GM19438 (cell line): ENCODE measurements at regions not wholly inside any gene's neighbourhood (a gene's known extent, or its start where the extent isn't known, plus 50 kb on each side); places are given as distances from the start of the nearest gene placed in this dataset.
A peak's percentile ranks its signal among the peaks of the same experiment; 100 is the strongest.

Source experiments
- ATAC-seq: cut with Tn5 transposase; IDR thresholded peaks from one replicate; pipeline ENCODE4 v1.9.1; 2021; ENCODE audit warnings: low read depth; ENCODE audit not compliant: unreplicated experiment

DNA sequence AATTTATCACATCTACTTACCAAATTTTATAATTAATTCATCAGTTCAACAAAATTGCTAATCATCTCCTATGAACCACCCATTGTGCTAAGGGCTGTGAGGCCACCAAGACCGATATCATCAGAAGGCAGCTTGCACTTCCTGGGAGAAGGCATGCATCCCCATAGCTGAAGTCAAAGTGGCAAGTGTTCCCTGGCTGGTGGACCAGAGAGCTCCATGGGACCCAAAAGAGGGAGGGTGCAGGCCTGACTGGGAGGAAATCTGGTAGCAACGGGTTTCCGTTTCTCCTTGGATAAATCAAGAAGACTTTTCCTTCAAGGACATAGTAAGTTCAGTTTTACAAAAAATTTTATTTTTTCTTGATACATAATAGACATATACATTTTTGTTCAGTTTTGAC, 325.2 kb downstream of the FGF9 start:
- ATAC-seq: no peak

DNA sequence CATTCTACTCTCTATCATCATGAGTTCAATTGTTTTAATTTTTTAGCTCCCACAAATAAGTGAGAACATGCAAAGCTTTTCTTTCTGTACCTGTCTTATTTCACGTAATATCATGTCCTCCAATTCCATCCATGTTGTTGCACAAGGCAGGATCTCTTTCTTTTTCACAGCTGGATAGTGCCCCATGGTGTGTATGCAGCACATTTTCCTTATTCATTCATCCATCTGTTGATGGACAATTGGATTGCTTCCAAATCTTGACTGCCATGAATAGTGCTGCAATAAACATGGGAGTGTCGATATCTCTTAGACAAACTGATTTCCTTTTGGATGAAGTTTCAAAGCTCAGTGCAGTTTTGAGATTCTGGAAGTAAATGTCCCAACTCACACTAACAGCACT, 326.9 kb downstream of the FGF9 start:
- ATAC-seq: no peak

DNA sequence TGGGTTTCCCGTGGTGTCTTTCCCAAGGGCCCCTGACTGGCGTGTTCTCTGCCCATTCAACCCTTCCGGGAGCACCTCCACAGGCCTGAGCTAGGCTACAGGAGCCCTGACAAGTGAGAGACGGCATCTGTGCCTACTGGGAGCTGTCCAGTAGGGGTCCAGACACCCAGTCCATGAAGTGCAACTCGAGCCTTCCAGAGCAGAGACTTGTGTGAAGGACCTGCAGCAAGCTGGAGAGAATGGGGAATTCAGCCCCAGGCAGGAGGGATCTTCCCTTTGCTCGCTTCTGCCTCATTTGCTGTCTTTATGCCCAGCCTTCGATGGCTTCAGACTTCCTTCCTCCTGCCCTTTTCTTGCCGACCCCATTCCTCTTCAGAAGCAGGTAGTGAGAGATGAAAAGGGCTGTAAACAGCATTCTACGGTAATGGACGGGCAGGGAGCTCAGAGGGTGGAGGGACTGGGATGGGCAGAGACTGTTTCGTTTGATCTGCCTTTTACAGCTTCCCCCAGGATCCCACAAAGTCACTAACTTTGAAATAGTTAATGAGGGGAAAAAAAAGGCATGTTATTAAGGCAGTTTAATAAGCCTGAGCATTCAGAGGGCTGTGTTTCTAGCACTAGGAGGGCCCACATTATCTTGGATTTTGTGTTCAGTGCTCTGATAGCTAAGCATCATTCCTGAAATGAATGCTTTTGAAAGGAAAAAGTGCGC, 327.6 kb downstream of the FGF9 start:
- no peak for ATAC-seq

DNA sequence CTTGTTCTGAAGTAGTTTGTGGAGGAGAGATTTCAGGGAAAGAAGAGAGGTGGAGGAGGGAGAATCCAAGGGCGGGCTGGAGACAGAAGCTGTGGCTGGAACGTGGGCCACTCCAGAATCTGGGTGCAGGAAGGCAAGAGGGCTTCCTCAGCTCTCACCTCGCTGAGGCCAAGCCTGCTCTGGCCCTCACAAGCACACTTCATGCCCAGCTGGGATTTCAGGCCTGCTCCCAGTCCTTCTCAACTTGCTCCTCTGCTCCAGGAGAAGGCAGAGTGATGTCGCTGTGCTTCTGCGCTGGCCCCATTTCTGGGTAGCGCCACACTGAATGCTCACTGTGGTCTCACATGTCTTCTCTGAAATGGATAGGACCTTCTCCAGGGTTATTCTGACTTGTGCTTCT, 328.8 kb downstream of the FGF9 start:
- ATAC-seq: no peak

DNA sequence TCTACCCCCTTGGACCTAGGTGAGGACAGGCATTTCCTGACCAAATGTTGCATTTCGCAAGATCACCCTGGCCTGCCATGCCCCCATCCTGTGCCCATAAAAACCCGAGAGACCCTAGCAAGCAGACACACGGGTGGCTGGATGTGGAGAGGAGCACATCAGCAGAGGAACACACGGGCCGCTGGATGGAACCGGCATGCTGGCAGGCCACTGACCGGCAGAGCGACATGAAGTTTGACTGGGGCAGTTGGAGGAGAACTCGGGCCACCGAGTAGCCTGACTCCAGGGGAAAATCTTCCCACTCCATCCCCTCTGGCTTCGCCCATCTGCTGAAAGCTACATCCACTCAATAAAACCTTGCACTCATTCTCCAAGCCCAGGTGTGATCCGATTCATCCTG, 329.3 kb downstream of the FGF9 start:
- ATAC-seq: no peak

DNA sequence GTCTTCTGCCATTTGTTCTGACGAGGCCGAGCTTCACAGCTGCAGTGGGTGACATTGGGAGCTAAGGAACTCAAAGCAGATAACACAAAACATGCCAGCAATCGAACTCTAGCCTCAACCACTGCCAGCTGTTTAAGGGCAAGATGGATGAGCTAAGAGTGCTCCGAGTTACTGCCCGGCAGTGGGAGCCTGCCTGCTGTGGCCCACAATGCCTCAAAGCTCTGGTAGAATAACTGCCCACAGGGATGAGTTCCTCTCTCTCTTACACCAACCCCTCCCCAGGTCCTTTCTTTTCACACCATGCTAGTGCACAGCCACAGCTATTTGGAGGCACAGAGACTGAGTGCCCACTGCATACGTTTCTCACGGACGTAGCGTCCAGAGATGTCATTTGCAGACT, 330.5 kb downstream of the FGF9 start:
- no peak for ATAC-seq

DNA sequence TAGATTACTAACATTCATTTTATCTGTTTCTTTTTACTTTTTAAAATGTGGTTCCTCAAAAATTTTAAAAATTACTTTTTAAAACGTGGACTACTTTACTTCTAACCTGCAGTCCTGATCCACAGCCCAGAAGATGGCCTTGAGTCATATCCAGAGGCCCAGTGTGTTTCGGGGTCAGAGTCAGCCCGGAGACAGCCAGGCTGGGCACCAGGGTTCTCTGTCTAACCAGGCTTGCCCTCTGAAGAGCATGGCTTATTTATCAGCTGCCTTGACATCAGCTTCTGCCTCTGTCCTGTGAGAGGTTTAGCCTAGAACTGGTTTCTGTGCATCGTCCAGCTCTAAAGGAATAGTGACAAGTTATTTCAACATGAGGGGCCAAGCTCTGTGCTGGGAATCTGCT, 332.0 kb downstream of the FGF9 start:
- ATAC-seq: no peak

DNA sequence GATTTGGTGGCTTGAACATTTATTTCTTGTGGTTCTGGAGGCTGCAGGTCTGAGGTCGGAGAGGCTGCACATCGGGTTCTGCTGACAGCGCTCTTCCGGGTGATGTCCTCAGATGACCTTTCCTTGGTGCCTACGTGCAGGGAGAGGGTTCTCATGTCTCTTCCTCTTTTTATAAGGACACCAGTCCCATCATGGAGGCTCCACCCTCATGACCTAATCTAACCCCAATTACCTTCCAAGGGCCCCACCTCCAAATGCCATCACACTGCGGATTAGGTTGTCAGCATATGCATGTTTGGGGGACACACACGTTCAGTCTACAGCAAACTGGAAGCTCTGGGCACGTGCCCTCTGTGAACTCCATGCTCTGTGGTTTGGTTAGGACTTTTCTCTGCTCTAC, 338.6 kb downstream of the FGF9 start:
- ATAC-seq: no peak

DNA sequence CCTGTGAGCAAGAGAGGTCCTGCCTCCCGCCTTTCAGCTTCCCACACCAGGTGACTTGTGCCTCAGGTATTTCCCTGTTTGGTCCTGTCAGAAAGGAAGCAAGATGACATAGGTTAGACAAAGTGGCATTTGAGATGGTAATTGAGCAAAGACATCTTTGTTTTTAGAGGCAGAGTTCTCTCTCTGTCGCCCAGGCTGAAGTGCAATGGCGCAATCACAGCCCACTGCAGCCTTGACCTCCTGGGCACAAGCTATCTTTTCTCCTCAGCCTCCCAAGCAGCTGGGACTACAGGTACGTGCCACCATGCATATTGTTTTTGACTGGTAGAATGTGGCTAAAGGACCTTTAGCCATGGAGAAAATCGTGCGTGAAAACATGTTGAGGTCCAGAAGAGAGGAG, 339.1 kb downstream of the FGF9 start:
- ATAC-seq: no peak

DNA sequence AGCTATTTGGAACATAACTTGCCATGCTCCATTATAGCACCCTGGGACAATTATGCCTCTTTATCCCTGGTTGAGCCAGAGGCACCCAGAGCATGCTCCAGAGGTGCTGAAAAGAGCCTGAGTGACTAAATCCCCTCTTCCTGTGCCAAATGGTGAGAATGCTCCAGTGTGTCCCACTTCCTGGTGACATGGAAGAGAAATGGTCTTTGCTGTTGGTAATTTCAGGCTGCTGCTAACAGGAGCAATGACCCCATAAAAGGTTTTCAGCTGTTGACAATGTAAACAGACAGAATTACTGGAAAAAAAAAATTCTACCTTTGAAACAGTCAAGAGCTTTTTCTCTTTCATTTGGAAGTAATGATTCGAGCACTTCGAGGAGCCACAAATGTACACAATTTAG, 341.8 kb downstream of the FGF9 start:
- ATAC-seq: no peak

DNA sequence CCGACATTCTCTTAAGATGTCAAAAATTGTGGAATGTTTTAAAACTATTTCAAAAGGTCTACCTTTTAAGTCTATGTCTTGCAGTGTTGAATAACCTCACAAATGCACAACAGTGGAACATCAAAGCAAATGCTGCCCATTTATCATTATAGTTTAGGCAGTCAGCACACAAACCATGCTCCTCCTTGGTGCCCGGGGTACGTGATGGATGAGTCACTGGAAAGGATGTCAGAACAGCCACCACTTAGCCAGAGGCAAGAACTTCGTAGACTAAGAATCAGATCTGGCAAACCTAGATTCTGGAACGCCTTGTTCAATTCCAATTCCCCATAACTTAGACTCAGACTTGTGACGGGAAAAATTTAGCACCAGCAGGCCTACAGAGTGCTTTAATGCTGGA, 343.6 kb downstream of the FGF9 start:
- no peak for ATAC-seq

DNA sequence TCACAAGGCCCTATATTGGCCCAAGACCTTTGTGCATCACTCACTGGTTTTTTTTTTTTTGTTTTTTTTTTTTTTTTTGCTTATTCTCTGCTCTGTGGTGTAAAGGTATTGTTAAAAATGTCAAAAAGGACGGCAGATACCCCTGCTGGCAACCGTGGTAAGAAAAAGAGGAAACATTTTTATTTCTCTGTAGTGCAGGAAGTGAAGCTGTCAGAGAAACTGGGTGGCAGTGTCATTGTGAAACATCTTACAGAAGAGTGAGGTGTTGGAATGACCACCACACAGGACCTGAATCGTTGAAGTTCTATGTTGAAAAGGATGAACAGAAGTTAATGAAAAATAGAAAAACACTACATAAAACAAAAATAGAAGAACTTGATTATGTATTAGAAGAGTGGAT, 346.4 kb downstream of the FGF9 start:
- ATAC-seq: peak; percentile 90

DNA sequence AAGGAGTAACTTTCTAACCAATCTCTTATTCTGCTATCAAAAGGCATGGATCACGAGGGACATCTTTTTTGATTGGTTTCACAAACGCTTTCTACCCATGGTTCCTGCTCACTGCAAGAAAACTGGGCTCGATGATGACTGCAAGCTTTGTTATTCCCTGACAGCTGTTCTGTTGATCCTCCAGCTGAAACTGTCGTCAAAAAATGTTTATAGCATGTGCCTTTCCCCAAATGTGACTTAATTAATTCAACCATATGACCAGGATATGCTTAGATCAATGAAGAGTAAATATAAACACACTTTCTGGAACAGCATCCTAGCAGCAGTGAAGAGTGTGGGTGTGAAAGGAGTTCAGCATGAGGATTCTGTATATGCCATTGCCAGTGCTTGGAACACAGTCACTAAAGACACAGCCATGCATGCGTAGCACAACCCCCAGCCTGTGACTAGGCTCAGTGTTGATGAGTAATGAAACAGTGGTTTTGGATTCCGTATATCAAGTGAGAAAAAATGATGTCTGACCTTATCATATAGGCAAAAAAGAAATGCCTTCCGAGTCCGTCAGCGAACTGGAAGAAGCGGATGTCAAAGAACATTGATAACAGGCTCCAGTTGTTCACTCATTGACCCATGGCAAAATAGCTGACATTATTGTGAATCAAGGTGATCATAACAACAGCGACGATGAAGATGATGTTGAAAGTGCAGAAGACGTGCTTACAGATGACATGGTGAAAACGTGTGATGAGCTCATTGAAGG, 347.4 kb downstream of the FGF9 start:
- ATAC-seq: no peak

DNA sequence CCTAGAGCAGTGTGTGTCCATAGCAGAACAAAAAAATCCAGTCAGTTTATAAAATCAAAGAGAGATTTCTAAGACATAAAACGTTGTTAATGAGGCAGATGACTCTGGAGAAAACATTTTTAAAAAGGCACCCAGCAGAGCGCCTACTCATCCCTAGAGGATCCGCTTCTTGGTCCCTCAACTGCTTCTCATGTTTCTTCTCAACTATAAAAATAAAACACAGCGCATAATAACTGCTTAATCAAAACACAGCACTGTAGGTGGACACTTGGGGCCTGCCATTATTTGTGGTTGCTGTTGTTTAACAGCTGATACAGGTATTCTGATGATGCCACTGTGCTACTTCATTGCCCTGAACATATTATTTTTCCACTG, 347.9 kb downstream of the FGF9 start:
- ATAC-seq: no peak

DNA sequence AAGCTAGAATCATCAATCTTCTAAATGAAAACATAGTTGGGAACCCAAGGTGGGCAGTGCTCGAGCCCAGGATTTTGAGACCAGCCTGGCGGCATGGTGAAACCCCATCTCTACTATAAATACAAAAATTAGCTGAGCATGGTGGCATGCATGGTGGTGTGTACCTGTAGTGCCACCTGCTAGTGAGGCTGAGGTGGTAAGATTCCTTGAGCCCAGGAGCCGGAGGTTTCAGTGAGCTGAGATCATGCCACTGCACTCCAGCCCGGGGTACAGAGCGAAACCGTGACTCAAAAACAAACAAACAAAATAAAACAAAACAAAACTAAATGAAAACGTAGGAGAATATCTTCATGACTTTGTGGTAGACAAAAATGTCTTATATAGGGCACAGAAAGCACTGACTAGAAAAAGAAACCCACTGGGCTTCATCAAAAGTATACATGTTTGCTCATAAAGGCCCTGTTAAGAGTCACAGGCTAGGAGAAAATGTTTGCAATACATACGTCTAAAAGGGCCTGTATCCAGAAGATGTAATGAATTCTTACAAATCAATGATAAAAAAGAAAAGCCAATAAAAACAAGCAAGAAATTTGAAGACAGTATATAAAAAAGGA, 353.6 kb downstream of the FGF9 start:
- no peak for ATAC-seq

DNA sequence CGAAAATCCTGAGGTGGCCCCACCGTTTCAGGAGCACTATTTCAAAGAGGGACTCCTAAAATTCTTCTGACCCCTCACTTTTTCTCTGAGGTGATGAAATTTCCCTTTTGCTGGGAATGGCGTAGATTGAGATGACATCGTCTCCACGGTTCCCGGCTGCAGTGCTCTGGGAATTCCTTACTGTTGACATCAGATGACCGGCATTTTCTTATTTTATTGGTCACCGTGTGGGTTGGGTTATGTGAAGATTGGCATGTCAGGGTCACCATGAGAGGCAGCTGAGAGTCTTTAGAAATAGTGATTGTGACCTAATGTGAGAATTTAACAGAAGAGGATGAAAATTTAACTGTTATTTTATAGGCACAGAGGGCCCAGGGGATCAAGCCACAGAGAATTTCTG, 356.7 kb downstream of the FGF9 start:
- no peak for ATAC-seq

DNA sequence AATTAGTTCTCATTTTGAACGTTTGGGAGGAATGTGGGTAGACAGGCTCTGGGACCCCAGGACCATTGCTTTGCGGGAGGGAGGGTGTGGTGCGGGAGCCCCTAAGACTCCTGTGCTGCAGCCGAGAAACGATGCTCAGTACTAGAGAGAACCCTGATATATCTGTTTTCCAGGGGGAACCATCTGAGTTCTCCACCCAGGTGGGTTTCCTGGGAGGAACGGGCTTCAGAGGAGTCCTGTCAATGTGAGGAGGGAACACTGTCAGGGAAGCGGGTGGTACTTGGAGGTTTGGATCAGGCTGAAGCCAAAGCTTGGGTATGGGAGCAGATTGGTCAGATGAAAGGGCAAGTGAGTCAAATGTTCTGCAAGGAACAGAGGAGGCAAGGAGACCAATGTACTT, 358.0 kb downstream of the FGF9 start:
- ATAC-seq: no peak

DNA sequence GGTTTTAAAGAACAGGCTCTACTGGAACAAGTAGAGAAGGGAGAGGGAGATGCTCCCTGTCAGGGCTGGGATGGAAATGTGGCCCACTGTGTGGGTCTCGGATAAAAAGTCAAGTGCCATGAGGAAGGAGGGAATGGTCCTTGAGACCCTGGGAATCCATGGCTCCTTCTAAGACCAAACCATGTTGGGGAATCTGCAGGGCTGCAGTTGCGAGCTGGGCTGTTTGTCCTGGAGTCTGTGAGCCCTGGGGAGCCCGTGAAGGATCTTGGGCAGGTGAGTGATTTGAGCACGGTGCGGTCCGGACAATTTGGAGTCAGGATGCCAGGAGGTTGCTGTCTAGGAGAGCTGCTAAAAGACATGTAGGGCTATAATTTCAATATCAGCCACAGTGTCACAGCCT, 359.4 kb downstream of the FGF9 start:
- no peak for ATAC-seq

DNA sequence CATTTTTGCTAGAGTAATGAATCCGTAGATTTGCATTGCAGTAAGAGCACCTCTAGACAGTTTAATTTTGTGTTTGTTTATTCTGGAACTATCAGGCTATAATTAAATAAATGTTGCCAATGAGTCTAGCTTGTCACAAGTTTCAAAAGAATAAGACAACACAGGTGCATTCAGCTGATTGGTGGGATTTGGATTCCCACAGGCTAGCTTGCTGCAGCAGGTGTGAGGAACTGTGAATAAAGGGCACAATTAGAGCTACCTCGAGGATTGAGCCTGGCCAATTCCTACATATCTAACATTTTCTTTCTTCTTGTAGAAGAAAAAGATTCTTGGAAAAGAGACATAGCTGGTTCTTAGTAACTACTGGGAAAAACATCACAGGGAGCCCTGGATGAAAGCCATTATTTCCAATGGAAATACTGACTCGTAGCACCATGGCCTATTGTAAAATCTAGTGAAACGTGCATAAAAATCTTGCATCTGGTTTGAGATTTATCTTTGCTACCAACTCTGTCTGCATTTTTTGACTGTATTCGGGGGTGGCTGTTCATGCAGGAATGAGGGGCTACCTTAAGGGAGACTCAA, 360.9 kb downstream of the FGF9 start:
- ATAC-seq: no peak

DNA sequence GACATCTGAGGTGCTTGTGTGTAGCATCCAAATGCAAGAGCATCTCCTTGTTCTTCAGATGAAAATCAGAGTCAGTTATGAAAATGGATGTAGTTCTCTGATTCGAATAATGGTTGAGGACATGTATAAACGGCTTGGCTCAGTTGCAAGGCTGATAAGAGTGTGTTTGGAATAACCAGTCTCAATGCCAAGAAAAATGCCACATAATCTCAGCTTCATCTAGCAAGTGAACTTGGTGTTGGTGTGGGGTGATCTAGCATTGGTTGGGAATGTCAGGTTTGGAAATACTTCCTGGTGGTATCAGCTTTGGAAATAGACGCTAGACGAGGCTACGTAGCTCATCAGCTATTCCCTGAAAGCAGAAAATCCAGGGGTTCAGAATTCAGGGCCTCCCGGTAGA, 362.0 kb downstream of the FGF9 start:
- no peak for ATAC-seq

DNA sequence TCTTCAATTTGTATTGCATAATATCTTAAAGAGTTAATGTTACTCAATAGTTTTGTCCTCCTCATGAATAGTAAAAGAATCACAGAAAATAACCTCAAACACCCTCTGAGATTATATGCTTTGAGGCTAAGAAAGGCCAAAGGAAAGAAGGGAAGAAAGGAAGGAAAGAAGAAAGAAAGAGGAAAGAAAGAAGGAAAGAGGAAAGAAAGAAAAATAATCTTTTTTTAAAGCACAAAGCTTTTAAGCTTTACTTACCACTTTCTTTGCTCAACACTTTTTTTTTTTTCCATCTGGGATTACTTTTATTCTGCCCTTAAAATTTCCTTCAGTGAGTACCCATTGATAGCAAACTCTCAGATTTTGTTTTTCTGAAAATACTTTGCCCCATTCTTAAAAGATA, 369.1 kb downstream of the FGF9 start:
- no peak for ATAC-seq
